ENCODE measurements at regions not wholly inside any gene's neighbourhood (a gene's known extent, or its start where the extent isn't known, plus 50 kb on each side); places are given as distances from the start of the nearest gene placed in this dataset.

DNA sequence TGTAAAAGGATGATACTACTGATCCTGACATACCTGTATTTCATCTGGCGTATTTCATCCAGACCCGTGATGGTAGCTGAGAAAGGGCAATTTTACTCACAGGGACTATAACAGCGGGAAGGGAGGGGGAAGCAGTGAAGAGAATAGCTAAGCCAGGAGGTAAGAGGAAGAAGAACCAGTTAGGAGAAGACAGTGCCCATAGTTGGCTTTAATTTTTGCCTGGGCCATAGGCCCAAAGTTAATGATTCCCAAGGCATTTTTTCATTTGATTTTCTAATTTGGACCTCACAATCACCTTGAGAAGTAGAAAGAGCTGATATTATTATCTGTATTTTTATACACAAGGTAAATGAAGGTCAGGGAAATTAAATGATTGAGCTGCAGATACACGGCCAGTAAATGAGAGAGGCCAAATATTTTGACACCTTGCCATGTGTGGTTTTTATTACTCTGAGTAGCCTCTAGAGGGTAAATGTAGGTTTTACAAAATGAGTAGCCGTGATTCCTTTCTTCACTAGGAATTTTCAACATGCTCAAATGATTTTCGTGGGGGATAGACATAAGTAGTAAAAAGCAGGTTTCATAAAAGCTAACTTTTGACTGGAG, 382.2 kb downstream of the FUT8 start:
- in situ Hi-C loops (cut with MboI; ENCODE audit: low sequenced_read_pairs) = no loop called here

DNA sequence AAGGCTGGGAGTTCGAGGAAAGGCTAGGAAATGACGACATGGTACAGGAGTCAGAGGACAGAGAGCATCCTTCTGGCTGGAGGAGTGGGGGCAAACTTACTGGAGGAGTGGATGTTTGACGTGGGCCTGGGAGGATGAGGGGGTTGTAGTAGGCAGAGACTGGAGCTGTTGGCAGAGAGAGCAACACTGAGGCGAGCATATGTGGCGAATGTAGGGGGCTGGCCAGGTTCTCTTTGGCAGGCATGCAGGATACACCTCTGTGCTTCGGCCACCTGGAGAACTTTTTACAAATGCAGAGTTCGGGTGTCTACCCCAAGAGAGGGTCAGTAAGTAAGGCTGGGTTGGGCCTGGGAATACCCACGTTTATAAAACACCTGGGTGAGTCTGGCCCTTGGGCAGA, 385.7 kb downstream of the FUT8 start:
- in situ Hi-C loops (cut with MboI; ENCODE audit: low sequenced_read_pairs) = no loop called here

DNA sequence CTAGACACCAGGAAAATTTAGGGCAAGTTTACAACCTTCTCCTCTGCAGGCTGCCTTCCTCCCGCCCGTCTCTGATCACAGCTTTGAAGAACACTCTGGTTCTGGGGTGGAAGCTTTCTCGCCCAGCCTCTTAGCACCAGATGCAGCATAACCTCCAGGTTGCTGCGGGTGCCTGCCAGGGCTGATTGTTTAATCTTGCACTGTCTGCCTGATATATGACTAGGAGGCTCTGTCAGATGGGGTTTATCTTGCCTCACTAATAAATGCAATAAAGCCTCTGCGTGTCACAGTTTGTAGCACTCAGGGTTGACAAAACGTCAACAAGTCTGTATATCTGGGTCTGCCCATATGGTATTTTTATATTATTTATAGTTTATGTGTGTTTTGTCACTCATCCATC, 388.2 kb downstream of the FUT8 start:
- in situ Hi-C loops (cut with MboI; ENCODE audit: low sequenced_read_pairs) = no loop called here

DNA sequence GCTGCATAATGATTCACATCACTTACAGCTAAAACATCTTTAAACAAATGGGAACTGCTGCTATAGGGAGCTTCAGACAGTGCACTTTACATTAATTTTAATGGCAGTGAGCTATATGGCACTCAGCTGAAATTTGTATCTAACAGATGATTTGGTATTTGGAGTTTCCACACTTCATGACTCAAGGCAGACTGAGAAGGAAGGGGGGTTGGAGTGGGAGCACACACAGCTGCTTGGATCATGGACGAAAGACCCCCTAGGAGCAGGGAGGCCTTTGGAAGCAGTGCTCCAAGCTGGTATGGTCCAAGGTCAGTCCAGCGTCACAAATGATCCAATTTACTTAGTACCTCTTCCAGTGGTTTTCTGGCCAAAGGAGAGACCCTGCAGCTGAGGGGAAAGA, 389.7 kb downstream of the FUT8 start:
- in situ Hi-C loops (cut with MboI; ENCODE audit: low sequenced_read_pairs) = no loop called here

DNA sequence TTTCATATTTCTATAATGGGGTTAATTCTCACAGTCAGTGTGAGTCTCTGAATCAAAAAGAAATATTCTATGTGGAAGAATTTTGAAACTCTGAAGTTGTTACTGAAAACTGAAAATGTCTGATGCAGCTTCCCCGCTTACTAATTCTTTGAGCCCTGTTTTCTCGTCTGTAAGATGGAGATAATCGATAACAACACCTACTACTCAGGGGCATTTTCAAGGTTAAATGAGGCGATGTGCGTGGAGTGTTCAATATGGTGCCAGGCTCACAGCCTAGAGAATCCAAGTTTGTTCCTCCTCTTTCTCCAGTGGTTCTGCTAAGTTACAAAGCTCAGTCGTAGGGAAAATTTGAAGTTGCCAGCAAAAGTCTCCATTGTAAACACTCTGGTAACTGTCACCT, 391.4 kb downstream of the FUT8 start:
- in situ Hi-C loops (cut with MboI; ENCODE audit: low sequenced_read_pairs) = no loop called here

DNA sequence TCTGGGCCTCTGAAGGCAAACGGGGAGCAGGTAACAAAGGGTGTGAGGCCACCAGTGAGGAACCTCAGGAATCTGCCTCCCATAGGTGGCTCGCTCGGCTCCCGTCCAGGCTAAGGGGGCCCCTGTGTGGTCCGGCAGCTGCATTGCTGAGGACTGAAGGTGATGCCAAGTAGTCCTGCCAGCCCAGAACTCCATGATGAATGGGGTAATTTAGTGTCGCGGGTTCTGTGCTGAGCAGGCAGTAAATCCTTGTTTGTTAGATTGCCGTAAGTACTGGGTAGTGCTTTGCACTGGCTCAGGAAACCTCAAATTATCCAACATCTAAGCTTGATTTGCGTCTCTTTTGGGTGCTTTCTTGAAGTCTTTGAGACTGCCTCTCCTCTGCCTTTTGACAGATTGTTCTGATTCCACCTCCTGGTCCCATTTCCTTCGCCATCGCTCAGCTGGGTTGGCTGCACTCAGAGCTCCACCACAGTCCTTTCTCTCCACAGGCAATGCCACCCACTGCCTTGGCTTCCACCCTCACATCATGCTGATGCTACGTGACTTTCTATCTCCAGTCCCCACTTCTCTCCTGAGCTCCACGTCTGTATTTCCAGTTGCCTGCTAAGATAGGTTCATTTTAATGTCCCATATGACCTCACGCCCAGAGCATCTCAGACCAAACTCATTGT, 392.0 kb downstream of the FUT8 start:
- in situ Hi-C loops (cut with MboI; ENCODE audit: low sequenced_read_pairs) = no loop called here

DNA sequence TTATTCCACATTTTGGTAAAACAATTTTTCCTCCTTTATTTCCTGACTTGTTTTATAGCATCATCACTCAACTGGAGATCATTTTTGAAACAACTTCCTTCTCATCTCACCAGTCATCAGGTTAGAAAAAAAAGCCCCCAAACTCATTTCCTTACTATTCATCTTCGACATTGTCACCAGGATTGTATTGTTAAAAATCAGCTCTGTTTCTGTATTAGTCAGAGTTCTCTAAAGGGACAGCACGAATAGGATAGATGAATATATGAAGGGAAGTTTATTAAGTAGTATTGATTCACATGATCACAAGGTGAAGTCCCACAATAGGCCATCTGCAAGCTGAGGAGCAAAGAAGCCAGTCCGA, 392.6 kb downstream of the FUT8 start:
- in situ Hi-C loops (cut with MboI; ENCODE audit: low sequenced_read_pairs) = no loop called here

DNA sequence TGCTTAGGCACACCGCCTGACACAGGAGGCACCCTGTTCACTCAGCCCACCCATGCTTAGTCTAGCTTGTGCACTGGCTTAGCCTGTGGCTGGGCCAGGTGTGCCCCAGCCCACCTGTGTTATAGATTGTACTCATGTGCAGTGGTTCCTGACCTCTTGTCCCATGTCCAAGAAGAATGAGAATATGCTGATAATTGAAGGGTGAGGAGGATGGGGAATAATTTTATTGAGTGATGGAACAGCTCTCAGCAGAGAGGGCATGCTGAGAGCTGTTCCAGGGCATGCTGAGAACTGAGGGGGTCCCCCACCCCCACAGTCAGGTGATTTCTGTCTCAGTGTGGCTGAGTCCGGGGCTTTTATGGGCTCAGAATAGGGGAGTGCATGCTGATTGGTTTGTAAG, 395.9 kb downstream of the FUT8 start:
- in situ Hi-C loops (cut with MboI; ENCODE audit: low sequenced_read_pairs) = no loop called here

DNA sequence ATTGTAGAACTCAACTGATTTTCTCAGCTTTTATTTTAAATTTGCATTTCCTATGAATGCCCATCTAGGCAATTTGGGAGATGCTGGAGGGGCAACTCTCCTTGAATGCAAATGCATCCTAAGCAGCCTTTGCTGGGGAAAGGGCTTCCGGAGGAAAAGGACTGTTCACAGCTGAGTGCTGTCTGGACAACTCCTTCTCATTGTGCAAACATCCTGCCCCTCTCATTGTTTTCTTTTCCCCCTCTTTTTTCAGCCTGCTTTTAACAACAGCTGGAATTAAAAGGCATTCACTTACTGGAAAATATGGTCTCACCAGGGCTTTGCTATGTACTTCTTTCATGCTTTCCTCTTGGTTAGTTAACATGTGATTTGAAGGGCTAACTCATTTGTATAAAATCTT, 397.8 kb downstream of the FUT8 start:
- in situ Hi-C loops (cut with MboI; ENCODE audit: low sequenced_read_pairs) = no loop called here

DNA sequence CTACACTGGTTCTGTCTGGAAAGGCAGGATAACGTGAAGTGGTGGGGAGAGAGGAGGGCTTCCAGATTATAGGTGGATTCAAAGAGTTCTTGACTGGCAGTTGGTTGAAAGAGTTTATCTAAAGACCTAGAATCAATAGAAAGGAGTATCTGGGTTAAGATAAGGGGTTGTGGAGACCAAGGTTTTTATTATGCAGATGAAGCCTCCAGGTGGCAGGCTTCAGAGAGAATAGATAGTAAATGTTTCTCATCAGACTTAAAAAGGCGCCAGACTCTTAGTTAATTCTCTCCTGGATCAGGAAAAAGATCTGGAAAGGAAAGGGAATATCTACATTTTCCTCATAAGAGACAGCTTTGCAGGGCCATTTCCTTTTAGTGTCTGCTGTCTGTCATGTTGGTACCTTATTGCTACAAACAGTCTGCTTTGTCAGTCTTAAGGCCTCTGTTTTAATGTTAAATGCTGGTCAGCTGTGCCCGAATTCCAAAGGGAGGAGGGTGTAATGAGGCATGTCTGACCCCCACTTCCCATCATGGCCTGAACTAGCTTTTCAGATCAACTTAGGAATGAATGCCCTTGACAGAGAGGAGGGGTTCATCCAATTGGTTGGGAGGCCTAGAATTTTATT, 401.3 kb downstream of the FUT8 start:
- in situ Hi-C loops (cut with MboI; ENCODE audit: low sequenced_read_pairs) = no loop called here

DNA sequence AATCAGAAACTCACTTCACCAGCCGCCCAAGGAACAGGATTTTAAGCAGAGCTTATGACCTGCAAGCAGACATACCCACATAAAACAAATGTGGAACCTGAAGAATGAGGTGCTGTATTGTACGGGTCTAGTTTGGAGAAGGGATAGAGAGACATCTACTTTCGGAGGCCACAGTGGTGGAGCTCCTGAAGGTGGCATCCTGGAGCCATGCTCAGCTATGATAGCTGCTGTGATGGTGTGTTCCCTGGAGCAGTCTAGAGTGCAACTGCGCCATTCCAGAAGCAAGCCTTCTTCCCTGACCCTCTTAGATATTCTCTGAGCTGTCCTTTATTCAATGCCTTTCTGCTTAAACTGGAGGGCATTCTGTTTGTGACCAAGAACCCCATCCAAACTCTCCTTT, 402.6 kb downstream of the FUT8 start:
- in situ Hi-C loops (cut with MboI; ENCODE audit: low sequenced_read_pairs) = no loop called here

DNA sequence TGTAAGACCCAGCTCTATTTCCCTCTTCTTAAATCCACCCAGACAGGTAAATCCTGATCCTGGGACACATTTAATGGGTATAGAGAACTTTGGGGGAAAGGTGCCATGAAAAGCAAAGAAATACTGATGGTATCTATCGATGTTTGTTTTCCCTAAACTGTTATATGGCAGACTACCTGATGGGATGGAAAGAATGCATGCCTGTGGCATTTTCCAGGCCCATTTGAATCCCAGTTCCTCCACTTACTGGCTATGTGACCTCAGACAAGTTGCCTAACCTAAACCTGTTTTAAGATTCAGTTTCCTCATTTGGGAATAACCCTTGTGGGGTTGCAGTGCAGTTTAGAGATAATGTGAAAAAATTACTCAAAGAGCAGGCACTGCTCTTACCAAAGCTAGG, 404.5 kb downstream of the FUT8 start:
- in situ Hi-C loops (cut with MboI; ENCODE audit: low sequenced_read_pairs) = no loop called here

DNA sequence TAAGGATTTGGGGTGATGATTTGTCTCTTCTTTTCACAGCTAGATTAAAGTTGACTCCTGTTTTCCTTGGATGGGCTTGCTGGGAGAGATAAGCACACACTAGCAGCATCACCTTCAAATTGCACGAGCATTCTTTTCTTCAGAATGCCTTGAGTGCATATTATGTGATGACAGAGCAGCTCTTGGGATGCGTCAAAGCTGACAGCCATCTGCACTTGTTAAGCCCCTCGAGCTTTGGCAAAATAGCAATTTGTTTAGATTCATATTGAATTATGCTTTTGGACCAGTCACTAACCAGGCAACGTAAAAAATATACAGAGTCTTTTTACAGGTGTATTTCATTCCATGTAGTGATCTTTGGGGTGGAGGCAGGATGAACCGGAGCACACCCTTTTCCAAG, 407.0 kb downstream of the FUT8 start:
- in situ Hi-C loops (cut with MboI; ENCODE audit: low sequenced_read_pairs) = no loop called here

DNA sequence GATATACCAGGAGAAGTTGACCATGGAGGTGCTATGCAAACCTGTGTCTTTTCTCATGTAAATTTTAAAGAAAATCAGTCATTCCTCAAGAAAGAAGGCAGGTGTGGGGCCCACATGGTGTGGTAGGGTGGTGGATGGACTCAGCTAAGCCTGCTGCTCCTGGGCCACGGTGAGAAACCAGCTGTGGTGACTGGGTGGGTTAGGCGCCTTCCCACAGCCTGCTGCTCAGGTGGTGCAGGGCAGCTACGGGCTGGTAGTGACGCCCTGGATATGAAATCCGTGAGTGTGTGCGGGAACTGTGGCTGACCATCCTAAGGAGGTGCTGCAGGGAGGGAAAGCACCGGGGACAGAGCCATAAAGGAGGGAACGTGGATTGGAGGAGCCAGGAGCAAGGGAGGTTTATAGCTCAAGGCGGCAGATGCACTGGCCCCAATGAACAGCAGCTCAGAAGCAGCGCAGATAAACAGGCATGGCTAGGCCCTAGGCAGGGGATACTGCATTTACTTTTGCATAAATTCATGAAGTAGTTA, 408.8 kb downstream of the FUT8 start:
- in situ Hi-C loops (cut with MboI; ENCODE audit: low sequenced_read_pairs) = no loop called here

DNA sequence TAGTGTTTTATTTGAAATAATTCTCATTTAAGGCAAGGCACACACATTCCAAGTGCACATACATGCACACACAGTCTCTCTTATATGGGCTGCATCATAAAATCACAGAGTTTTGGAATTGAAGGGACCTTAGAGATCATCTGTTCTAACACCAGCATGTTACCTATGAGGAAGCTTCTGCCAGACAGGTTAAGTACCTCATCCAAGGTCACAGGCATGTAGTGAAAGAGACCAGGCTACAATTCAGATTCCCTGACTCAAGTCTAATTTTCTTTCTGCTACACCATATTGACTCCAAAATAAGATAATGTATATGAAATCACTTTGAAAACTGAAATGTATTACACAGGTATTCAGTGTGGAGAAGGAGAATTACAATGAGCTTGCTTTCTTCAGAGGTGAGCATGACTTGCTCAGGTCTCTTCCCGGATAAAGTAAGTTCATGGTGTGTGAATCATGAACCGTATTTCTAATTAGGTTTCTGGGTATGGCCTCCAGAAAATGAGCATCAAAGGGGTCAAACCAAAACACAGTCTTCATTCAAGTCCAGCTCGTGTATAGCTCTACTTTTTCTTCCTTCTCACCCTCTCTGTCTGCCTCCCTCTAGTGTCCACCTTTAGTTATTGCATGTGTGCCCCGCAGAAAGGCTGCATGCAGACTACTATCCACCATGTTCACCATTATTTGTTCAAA, 411.9 kb downstream of the FUT8 start:
- in situ Hi-C loops (cut with MboI; ENCODE audit: low sequenced_read_pairs) = no loop called here

DNA sequence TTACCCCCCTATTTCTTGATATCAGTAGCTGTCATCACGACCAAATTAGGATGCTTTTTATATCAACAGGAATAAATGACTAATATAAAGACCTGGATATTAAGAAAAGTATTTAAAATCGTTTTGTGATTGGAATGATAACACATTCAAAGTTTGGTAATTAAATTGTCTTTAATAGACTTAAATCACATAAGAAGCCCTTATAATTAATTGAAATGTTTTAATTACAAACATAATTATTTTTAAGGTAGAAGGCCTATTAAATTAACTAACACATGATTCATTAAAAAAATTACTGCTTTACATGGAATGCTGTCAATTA, 412.4 kb downstream of the FUT8 start:
- in situ Hi-C loops (cut with MboI; ENCODE audit: low sequenced_read_pairs) = no loop called here

DNA sequence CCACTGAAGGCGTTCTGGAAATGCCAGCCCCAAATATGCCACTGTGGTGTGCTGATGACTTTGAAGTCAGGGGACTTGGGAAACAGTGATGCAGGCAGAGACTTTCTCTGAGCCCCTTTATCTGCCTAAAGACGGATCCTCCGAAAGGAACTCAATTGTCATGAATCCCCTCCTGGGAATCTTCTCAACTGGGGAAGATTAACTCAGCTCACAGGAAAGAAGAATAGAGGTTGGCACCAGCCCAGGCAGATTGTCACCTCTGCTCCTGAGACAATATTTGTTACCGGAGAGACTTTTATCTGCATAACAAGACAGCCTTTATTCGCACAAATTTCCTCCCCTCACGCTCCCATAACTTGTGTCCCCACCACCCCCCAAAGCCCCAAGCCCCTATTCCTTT, 414.4 kb downstream of the FUT8 start:
- in situ Hi-C loops (cut with MboI; ENCODE audit: low sequenced_read_pairs) = no loop called here

DNA sequence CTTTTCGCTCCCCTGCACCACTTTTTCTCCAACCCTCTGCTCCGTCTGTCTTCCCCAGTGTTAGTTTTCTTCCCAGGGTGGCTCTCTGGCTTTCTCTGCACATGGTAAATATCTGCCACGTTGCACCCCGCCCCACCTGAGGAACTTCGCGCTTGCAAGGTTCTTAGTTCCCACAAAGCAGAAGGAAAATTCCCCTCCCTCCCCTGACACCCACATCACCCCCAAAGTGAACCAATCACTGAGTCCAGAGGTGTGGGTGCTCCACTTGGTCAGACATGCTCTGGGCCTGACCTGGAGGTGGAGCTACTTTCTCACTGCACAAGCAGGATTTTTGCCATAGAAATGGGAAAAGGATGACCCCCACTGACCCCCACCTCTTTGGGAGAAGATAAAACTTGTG, 415.0 kb downstream of the FUT8 start:
- in situ Hi-C loops (cut with MboI; ENCODE audit: low sequenced_read_pairs) = no loop called here

DNA sequence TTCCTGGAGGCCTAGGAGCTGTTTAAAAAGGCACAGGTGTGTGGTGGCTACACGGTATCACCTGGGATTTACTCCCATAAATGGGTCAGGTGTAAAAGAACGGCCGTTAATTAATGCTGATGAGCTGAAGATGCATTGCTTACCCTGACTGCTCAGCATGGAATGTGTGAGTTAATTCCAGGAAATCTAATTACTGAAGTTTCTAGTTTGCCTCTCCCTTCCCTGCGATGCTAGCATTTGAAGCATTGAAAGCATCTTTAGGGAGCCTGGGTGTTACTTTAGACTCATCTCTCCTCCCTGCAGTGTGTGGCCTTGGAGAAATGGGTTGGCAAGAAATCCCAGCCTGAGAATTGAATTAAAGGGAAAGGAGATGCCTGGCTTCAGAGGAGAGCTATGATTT, 415.9 kb downstream of the FUT8 start:
- in situ Hi-C loops (cut with MboI; ENCODE audit: low sequenced_read_pairs) = no loop called here

DNA sequence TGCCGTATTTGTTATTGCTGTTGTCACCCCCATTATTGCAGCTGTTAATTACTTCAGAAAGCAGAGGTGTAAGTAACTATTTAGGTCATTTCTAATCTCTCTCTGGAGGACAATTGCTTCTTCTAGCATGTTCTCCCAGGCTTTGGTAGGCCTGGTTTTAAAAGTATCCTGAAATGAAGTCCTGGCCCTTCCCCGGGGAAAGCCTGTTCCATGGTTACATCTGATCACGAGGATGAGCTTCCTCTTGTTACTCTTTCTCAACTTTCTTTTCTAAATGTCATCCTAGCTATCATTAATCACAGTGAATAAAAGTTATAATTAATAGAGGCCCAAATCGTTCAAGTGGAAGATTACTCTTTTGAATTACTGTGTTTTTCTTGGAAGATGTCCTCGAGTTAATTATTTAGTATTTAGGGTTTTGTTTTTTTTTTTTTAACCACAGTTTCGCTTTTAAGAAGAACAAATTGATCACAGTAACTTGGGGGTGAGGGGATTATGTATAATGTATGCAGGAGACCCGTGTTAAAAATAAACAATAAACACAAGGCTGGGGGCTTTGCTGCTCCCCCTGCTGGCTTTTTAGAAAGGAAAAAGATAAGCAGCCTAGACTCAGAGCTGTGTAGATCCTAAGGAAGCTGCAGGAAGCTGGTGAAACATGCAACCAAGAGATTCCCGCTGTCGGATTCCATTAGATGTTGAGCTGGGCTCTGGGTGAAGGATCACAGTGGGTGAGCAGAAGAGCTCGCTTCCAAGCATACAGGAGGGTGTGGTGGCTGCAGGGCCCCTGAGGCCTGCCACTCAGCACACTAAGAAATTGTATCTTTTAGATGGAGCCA, 420.1 kb downstream of the FUT8 start:
- in situ Hi-C loops (cut with MboI; ENCODE audit: low sequenced_read_pairs) = no loop called here

DNA sequence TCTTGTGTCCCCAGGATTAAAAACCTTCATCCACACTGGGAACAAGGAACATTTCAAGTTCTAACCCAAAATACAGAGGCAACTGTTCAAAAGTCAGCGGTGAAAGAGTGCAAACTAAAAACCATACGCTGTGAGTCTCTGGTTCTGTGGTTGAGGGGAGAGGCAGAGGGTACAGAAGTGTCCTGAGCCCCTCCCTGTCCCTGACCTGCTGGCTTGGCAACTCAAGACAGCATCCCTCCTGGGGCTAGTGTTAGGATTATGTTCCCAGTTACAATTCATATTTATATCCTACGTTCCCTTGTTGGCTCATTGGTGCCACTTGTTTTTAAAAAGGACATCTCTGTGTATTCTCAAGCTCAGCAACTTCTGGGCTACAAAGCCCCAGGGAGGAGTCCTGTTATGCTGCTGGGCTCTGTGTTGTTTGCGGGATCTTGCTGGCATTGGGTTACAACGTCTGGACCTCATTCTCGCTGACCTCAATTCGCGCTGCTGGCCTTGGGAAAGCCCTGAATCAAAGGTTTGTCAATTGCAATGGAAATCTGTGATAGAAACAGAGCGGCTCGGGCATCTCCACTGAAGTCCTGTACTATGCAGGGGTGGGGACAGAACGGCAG, 420.8 kb downstream of the FUT8 start:
- in situ Hi-C loops (cut with MboI; ENCODE audit: low sequenced_read_pairs) = no loop called here
